IPS-15b (cell line): ENCODE measurements at regions not wholly inside any gene's neighbourhood (a gene's known extent, or its start where the extent isn't known, plus 50 kb on each side); places are given as distances from the start of the nearest gene placed in this dataset.
"Not testable (repeated sequence)": the region's sequence is repeated elsewhere in the genome, so short reads cannot be mapped to it uniquely, and the experiment has no call there.

Experiments
- H3K27me3 ChIP-seq: one replicate; pipeline ENCODE4 v1.6.1; 2013; ENCODE audit warnings: low read length; ENCODE audit not compliant: control insufficient read depth, insufficient read depth
- H3K36me3 ChIP-seq: one replicate; pipeline ENCODE4 v1.6.1; 2013; ENCODE audit warnings: low read length; ENCODE audit not compliant: control insufficient read depth, insufficient read depth
- H3K4me1 ChIP-seq: one replicate; pipeline ENCODE4 v1.6.1; 2013; ENCODE audit warnings: mild to moderate bottlenecking, low read length; ENCODE audit not compliant: control insufficient read depth, insufficient read depth
- H3K4me3 ChIP-seq: one replicate; pipeline ENCODE4 v1.5.1; 2013; ENCODE audit warnings: low read depth, low read length
- H3K9ac ChIP-seq: one replicate; pipeline ENCODE4 v1.6.1; 2013; ENCODE audit warnings: low read depth, mild to moderate bottlenecking, low read length
- H3K9me3 ChIP-seq: one replicate; pipeline ENCODE4 v1.6.1; 2013; ENCODE audit warnings: mild to moderate bottlenecking, low read length; ENCODE audit not compliant: control insufficient read depth, insufficient read depth

DNA sequence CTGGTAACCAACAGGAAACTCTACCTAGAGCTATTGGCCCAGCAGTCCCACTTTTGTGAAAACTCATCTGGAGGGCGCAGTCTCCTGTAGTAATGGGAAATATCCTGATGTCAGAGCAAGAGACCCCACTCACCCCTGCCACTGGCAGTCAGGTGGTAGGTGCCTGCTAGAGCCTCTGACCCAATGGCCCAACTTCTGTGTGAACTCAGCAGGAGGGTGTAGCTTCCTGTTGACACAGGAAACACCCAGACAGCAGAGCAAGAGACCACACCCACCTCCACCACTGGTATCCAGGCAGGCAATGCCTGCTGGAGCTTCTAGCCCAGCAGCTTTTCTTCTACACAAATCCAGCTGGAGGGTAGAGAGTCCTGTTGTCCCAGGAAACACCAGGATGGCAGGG lies 1176.8 kb upstream of the PRR20A start:
- no peaks in the 10 kb centered on the region for H3K36me3 ChIP-seq
- no peaks in the 10 kb centered on the region for H3K27me3 ChIP-seq
- H3K4me3 ChIP-seq, result no peak overlapping the region
- no peak overlapping the region for H3K9ac ChIP-seq
- H3K9me3 ChIP-seq, result no peaks in the 10 kb centered on the region
- H3K4me1 ChIP-seq, result no peaks in the 10 kb centered on the region

DNA sequence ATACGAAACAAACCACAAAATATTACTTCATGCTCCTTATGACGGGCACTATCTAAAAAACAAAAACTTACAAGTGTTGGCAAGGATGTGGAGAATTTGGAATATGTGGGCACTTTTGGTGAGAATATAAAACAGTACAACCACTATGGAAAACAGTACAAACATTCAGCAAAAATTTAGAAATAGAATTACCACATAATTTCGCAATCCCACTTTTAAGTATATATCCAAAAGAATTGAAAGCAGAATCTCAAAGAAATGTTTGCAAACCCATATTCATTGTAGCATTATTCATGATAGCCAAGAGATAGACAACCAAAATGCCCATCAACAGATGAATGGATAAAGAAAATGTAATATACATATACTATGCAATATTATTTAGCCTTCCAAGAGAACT lies 1173.7 kb upstream of the PRR20A start:
- Histone ChIP-seq H3K4me1 (no peaks in the 10 kb centered on the region), H3K36me3 (no peaks in the 10 kb centered on the region), H3K9me3 (no peaks in the 10 kb centered on the region), H3K27me3 (no peaks in the 10 kb centered on the region), H3K9ac (no peak overlapping the region), H3K4me3 (no peak overlapping the region)

DNA sequence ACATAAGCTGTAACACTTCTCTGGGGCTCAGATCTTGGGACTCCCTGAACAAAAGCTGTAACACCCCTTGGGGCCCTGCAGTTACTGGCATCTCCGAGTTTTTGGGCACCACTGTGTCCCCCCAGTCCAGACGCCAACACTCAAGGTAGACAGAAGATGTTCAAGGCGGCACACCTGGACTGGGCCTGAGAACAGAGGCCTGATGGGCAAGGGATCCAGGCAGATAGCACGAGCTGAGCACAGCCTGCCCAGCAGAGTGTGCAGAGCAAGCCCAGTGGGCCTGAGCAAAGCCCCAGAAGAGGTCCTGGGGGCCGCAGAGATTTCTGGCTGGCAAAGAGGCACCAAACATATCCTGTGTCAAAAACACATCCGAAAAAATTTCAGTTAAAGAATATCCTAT lies 1163.3 kb upstream of the PRR20A start:
- no peaks in the 10 kb centered on the region for H3K4me1 ChIP-seq
- no peak overlapping the region for H3K9ac ChIP-seq
- H3K36me3 ChIP-seq, result no peaks in the 10 kb centered on the region
- H3K9me3 ChIP-seq, result peaks cover 8% of the 10 kb centered on the region
- no peak overlapping the region for H3K4me3 ChIP-seq
- H3K27me3 ChIP-seq, result no peaks in the 10 kb centered on the region

DNA sequence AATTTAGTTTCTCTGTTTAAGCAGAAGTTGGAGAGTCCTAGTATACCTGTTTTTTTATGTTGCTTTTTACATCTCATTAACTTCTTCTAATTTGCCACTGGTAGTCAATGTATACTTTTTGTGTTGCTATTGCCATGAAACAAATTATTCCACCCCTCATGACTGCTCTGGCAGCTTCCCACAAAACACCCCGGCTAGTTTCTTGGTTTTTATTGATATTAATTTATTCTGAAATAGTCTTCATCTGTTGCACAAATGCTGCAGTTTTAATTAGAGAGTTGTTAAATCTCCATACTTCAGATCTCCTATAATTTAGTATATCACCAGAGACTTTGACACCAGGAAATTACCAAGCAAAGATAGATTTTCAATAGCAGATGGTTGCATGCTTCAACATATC lies 1159.3 kb upstream of the PRR20A start:
- Histone ChIP-seq H3K4me3 (no peak overlapping the region), H3K4me1 (no peaks in the 10 kb centered on the region), H3K36me3 (no peaks in the 10 kb centered on the region), H3K27me3 (no peaks in the 10 kb centered on the region), H3K9ac (no peak overlapping the region), H3K9me3 (peaks cover 8% of the 10 kb centered on the region)

DNA sequence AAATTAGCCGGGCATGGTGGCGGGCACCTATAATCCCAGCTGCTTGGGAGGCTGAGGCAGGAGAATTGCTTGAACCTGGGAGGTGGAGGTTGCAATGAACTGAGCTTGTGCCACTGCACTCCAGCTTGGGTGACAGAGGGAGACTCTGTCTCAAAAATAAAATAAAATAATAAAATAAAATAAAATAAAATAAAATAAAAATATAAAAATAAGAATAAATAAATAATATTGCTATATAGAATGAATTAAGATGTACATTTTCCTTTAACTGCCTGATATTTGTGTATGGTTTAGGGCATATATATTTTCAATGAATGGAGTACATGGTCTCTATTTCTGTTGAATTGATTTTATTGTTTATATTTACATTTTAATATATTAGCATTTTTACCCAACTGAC lies 1156.7 kb upstream of the PRR20A start:
- H3K9me3 ChIP-seq, H3K9ac ChIP-seq, H3K36me3 ChIP-seq, H3K4me1 ChIP-seq, H3K27me3 ChIP-seq, H3K4me3 ChIP-seq: not testable (repeated sequence)

DNA sequence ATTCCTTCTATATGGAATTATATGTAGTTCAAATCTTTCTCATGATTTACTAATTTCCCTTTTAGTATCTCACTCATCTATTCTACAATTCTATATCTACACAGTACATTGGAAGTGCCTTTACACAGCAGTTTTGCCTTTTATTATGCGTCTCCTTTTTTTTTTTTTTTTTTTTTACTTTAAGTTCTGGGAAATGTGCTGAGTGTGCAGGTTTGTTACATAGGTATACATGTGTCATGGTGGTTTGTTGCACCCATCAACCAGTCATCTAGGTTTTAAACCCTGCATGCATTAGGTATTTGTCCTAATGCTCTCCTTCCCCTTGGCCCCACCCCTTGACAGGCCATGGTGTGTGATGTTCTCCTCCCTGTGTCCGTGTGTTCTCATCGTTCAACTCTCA lies 1150.1 kb upstream of the PRR20A start:
- H3K9me3 ChIP-seq, result no peaks in the 10 kb centered on the region

DNA sequence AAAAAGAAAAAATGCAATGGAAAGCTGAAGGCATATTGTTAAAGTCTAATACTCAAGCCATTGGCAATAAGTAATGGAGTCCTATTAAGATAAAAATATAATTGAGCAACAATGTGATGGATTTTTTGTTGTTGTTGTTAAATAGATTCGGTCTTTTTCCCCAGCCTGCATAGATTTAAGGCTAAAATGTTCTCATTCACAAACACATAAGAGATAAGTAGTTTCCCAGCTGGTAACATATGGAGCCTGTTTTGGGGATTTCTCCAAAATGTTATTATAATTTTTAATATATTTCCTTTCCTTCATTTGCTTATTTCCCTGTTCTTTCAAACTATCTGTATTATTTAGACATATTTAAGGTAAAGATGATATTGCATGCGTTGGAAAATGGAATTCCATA lies 1149.1 kb upstream of the PRR20A start:
- Histone ChIP-seq H3K4me1 (no peaks in the 10 kb centered on the region), H3K9ac (no peak overlapping the region), H3K4me3 (no peak overlapping the region), H3K27me3 (no peaks in the 10 kb centered on the region), H3K9me3 (no peaks in the 10 kb centered on the region), H3K36me3 (no peaks in the 10 kb centered on the region)

More for the DNA sequence above, 1150.1 kb upstream of the PRR20A start:
- H3K9ac ChIP-seq, result no peak overlapping the region
- H3K36me3 ChIP-seq, result no peaks in the 10 kb centered on the region
- no peaks in the 10 kb centered on the region for H3K4me1 ChIP-seq
- no peaks in the 10 kb centered on the region for H3K27me3 ChIP-seq
- H3K4me3 ChIP-seq, result no peak overlapping the region

DNA sequence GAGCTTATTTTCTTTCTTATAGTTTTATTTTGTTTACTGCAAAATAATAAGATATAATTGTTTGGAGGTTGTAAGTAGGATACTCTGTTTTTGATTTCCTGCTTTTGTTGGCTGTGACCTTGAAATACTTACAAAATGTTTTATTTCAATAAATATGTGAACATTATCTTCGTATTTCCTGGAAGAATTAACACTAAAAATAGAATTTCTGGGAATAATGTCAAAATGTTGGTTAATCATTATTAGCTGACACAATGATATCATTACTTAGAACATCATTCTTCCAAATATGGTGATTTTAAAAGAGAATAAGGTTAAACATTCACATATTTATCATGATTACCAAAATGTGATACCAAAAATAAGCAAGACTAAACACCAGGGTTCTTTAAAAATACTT lies 1148.6 kb upstream of the PRR20A start:
- Histone ChIP-seq H3K36me3 (no peaks in the 10 kb centered on the region), H3K4me1 (no peaks in the 10 kb centered on the region), H3K4me3 (no peak overlapping the region), H3K9ac (no peak overlapping the region), H3K27me3 (no peaks in the 10 kb centered on the region), H3K9me3 (no peaks in the 10 kb centered on the region)

DNA sequence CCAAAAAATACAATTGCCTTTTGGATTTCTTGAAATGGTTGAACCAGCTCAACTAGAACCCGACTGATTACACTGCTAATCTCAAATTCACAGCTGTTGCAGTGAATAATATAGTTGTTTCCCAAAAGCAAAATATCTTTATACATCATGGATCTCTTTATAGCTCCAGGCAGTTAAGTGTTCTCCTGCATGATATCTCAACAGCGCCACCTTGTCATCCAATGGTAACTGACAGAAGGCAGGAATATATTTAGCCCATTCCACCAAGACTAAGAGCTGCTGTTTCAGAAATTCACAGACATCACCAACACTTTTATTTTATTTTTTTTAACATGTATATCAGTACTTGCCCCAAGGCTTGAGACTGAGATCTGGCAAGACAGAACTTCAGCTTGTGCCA lies 1141.0 kb upstream of the PRR20A start:
- Histone ChIP-seq H3K4me1 (no peaks in the 10 kb centered on the region), H3K27me3 (no peaks in the 10 kb centered on the region), H3K9ac (no peak overlapping the region), H3K4me3 (no peak overlapping the region), H3K9me3 (peaks cover 3% of the 10 kb centered on the region), H3K36me3 (no peaks in the 10 kb centered on the region)

DNA sequence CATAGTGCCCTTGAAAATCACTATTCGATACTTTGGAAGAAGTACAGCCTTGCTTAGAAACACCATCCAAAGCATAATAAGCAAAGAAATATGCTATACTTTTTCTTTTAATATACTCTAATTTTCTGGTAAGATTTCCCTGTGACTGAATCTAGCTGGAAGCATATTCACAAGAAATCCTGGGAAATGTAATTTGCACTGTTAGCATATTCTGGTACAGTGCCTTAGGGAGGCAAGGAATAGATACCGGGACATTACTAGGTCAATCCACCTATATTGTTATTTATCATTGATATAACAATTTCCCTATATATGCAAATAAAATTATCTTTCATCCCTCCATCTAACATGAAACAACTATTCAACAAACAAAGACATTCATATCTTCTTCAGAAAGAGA lies 1131.3 kb upstream of the PRR20A start:
- no peaks in the 10 kb centered on the region for H3K36me3 ChIP-seq
- H3K9me3 ChIP-seq, result no peaks in the 10 kb centered on the region
- no peaks in the 10 kb centered on the region for H3K4me1 ChIP-seq
- H3K27me3 ChIP-seq, result no peaks in the 10 kb centered on the region
- no peak overlapping the region for H3K9ac ChIP-seq
- H3K4me3 ChIP-seq, result no peak overlapping the region

DNA sequence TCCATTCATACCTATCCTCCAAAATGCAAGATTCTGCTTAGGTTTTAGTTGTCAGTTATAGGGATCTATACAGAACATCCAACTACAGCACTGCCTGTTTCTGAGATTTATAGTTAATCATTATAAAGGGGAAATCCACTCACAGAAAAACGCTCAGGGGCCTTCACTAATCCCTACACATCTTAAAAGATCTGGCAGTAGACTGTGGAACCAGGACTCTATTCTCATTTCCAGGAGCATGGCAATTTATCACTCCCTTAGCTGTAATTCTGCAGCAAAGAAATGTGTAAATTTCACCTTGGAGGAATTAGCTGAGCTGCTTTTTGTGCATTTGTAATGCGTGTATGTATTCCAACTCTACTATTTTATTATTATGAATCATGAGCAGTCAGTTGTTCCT lies 1128.1 kb upstream of the PRR20A start:
- no peaks in the 10 kb centered on the region for H3K9me3 ChIP-seq
- H3K27me3 ChIP-seq, result no peaks in the 10 kb centered on the region
- no peak overlapping the region for H3K4me3 ChIP-seq
- no peak overlapping the region for H3K9ac ChIP-seq
- H3K36me3 ChIP-seq, result no peaks in the 10 kb centered on the region
- H3K4me1 ChIP-seq, result peaks cover 9% of the 10 kb centered on the region

DNA sequence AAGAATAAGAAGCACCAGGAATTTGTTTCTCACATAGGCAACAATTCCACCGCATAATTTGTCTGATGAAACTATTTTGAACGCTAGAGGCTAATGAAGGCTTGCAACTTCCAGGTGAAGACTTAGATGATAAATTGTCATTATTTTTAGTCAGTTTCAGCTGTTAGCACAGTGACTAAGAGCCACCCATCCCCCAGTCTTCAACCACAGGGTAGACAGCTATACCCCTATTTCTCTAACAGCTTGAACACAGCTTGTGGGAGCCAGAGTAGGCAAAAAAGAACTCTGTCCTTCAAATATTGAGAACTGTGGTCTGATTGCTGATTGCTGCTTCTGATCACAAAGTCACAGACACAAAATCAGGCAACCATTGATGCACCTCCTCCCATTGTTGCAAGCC lies 1124.8 kb upstream of the PRR20A start:
- H3K9ac ChIP-seq, result no peak overlapping the region
- H3K9me3 ChIP-seq, result no peaks in the 10 kb centered on the region
- no peaks in the 10 kb centered on the region for H3K27me3 ChIP-seq
- H3K36me3 ChIP-seq, result no peaks in the 10 kb centered on the region
- peaks cover 9% of the 10 kb centered on the region for H3K4me1 ChIP-seq
- H3K4me3 ChIP-seq, result no peak overlapping the region

DNA sequence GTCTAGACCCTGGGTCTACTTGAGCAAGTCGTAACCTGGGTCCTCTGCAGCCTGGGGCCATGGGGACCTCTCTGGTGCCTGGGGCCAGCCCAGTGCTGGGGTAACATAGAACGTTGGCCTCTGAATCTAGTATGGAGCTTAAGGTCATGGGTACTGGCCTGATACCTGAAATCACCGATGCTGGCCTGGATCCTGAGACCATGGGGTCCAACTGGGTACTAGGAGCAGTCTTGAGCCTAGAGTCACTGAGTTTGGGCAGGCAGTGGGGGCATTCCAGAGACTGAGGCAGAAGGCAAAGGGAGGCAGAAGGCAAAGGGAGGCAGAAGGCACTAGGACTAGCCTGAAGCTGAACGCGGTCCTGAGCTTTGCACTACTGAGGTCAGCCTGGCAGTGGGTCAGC lies 1121.1 kb upstream of the PRR20A start:
- Histone ChIP-seq H3K9ac (no peak overlapping the region), H3K4me3 (no peak overlapping the region), H3K36me3 (no peaks in the 10 kb centered on the region), H3K27me3 (no peaks in the 10 kb centered on the region), H3K4me1 (peaks cover 9% of the 10 kb centered on the region), H3K9me3 (no peaks in the 10 kb centered on the region)
